AG04449 (cell line): ENCODE measurements at regions not wholly inside any gene's neighbourhood (a gene's known extent, or its start where the extent isn't known, plus 50 kb on each side); places are given as distances from the start of the nearest gene placed in this dataset.

ENCODE experiments used
- CTCF ChIA-PET: fragments of 350-600 bp; formaldehyde crosslinking; extraction: SDS; loops from one replicate; lab custom pipeline; 2021; ENCODE audit warnings: antibody characterized with exemption; lab: Yijun Ruan, JAX
- POLR2A ChIA-PET: fragments of 400-600, 350-600 bp; formaldehyde crosslinking; extraction: SDS; loops from one replicate; lab custom pipeline; 2020; ENCODE audit warnings: antibody characterized with exemption, inconsistent platforms; lab: Yijun Ruan, JAX
- DNase-seq: peaks from one replicate; pipeline ENCODE4 v3.0.0-alpha.2; 2010; ENCODE audit warnings: low read depth, low spot score
- H3K4me3 ChIP-seq: 2 replicates; pipeline ENCODE4 v1.5.1; 2011; ENCODE audit warnings: low read depth, mild to moderate bottlenecking, control low read depth, low read length
- TF ChIP-seq, protein P1 (sequence below): IDR thresholded peaks from one replicate; pipeline ENCODE4 v1.5.1; 2011; ENCODE audit warnings: mild to moderate bottlenecking, moderate library complexity, low read length, control low read depth, inconsistent platforms; ENCODE audit not compliant: insufficient read depth; ENCODE audit errors: missing control alignments

DNA sequence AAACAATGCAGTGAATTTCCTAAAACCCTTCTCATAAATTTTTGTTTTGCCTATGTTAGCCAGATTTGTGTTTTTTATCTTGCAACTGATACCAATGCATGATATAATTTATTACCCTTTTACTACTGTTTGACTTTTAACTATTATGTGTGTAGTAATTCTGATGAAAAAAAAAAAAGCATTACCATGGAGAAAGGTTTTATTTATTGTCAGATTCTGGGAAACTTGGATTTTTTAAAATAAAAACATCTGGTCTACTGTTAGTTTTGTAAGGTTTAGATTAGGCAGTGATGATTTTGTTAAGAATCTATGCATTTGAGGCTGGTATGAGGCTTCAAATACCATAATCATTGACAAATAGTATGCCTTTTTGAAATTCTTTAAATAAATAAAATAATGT is 470.4 kb upstream of the ROBO1 start:
- TF ChIP-seq, protein P1, sequence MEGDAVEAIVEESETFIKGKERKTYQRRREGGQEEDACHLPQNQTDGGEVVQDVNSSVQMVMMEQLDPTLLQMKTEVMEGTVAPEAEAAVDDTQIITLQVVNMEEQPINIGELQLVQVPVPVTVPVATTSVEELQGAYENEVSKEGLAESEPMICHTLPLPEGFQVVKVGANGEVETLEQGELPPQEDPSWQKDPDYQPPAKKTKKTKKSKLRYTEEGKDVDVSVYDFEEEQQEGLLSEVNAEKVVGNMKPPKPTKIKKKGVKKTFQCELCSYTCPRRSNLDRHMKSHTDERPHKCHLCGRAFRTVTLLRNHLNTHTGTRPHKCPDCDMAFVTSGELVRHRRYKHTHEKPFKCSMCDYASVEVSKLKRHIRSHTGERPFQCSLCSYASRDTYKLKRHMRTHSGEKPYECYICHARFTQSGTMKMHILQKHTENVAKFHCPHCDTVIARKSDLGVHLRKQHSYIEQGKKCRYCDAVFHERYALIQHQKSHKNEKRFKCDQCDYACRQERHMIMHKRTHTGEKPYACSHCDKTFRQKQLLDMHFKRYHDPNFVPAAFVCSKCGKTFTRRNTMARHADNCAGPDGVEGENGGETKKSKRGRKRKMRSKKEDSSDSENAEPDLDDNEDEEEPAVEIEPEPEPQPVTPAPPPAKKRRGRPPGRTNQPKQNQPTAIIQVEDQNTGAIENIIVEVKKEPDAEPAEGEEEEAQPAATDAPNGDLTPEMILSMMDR, result no peak
- DNase-seq, result no peak
- POLR2A ChIA-PET, result no interaction called here
- no peak overlapping the region for H3K4me3 ChIP-seq
- CTCF ChIA-PET, result no interaction called here

DNA sequence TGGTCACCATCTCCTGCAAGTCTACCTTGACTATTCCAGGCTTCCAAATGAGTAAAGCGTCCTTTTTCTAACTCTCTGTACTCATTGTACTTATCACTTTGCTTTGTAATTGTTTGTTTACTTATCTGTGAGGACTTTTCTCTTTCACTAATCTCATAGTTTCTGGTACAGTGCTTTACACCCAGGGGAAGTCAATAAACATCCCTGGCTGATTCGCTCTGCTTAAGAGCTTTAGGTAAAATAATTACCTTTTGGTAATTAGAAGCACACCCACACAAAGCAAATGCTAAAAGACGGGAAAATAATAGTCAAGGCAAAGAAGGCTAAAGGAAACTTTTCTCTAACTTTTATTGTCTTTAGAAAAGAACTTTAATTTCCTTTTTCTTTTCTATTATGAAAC is 466.9 kb upstream of the ROBO1 start:
- ChIA-PET CTCF (no interaction called here), POLR2A (no interaction called here)
- H3K4me3 ChIP-seq, result no peak overlapping the region
- no peak for DNase-seq
- TF ChIP-seq, protein P1, result no peak

DNA sequence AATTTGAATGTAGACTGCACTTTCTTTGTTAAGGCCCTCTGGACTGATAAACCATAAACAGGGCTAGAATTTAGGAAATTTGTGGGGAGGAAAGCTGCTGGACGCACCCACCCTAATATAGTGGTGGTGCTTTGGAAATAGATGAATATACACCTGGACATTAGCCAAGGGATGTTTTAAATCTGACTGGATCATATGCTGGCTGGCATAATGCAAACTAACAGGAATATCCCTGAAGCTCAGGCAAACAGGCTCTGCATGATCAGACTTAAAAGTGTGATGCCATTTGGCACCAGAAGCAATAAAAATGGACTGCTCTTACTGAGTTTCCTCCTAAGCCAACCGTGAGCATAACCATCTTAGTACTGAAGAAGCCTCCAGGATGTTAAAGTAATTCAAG is 465.8 kb upstream of the ROBO1 start:
- DNase-seq, result no peak
- H3K4me3 ChIP-seq, result no peak overlapping the region
- ChIA-PET CTCF (no interaction called here), POLR2A (no interaction called here)
- TF ChIP-seq, protein P1, result no peak

DNA sequence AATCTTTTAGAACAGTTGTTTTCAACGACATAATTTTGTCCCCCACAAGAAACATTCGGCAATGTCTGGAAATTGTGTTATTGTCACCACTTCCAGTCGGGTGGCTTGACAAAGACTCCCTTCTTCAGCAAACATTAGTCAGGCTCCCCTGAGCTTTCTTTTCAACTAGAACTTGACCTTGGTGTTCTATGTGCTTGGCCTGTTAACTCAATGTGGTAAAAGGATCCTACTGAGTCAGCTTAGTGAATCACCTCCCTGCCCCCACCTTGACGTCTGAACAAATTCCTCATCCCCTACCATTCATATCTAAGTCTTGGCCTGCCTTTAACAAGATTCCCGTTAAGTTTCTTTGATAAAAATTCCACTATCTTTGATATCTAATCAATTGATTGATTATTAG is 465.0 kb upstream of the ROBO1 start:
- TF ChIP-seq, protein P1, result no peak
- CTCF ChIA-PET, result no interaction called here
- no peak overlapping the region for H3K4me3 ChIP-seq
- DNase-seq, result no peak
- POLR2A ChIA-PET, result no interaction called here

DNA sequence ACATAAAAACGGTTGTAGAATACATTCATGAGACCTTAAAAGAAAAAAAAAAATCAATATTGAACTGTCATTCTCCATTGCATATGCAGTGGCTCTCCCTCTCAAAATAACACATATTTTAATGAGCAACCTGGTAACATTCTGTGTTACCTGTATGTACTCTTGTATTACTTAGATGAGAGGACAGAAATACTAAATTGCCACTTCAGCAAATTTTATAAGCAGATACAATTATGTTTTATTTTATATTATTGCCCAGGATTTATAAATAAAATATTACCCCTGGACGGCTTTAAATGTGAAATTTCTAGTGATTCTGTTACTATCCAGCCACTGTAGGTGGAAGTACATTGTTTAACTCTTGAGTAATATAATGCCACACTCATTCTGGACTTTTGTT is 463.2 kb upstream of the ROBO1 start:
- no peak for DNase-seq
- POLR2A ChIA-PET, result no interaction called here
- TF ChIP-seq, protein P1, result no peak
- CTCF ChIA-PET, result no interaction called here
- H3K4me3 ChIP-seq, result no peak overlapping the region

DNA sequence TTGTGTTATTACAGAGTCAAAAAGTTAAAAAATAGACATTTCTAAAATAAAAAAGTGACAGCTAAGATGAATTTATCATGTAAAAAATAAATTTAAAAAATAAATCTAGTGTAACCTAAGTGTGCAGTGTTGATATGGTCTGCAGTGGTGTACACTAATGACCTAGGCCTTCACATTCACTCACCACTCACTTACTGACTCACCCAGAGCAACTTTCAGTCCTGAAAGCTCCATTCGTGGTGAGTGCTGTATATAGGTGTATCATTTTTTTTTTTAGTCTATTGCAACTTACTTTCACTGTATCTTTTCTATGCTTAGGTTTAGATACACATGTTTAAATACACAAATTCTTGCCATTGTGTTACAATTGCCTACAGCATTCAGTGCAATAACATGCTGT is 459.4 kb upstream of the ROBO1 start:
- POLR2A ChIA-PET, result no interaction called here
- no peak overlapping the region for H3K4me3 ChIP-seq
- TF ChIP-seq, protein P1, result no peak
- CTCF ChIA-PET, result no interaction called here
- no peak for DNase-seq

DNA sequence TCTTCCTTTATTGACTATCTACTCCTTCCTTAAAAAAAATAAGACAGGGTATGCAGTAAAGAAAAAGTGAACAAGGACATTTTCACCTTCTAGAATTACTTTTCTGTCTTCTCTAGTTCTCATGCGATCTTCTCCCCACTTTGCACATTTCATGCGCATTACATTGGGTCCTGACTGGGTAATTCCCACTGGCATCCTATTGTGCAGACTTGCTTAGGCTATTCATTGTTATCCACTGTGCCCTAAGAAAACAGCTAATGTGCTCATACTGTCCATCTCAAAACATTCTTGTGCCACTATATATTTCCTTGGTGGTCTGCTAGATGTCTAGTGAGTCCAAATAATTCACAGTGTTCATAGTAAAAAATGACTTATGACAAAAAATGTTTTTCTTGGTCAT is 447.4 kb upstream of the ROBO1 start:
- ChIA-PET CTCF (no interaction called here), POLR2A (no interaction called here)
- no peak for DNase-seq
- TF ChIP-seq, protein P1, result no peak
- H3K4me3 ChIP-seq, result no peak overlapping the region
